GM12878 (cell line): ENCODE measurements at regions not wholly inside any gene's neighbourhood (a gene's known extent, or its start where the extent isn't known, plus 50 kb on each side); places are given as distances from the start of the nearest gene placed in this dataset.
"Not testable (repeated sequence)": the region's sequence is repeated elsewhere in the genome, so short reads cannot be mapped to it uniquely, and the experiment has no call there.

Experiments
- ATAC-seq: fragments of 200-7000 bp; cut with Tn5 transposase; 3 replicates; pipeline ENCODE4 v1.9.1; 2020; ENCODE audit warnings: mild to moderate bottlenecking, moderate library complexity
- BruUV-seq: library from RNA; stranded (reverse); fragments of 400-500 nt; replicated peaks from 2 replicates; lab custom pipeline; 2021; lab: Mats Ljungman, UMichigan
- CTCF ChIA-PET: fragments of 300-600 bp; sonication (Branson Sonifier 250); formaldehyde crosslinking; extraction: SDS; loops from one replicate; lab custom pipeline; 2021; ENCODE audit warnings: inconsistent platforms; lab: Yijun Ruan, JAX
- POLR2A ChIA-PET: fragments of 350-600 bp; formaldehyde crosslinking; extraction: SDS; loops from one replicate; lab custom pipeline; 2021; ENCODE audit warnings: inconsistent platforms; lab: Charles Lee
- RAD21 ChIA-PET: fragments of 300-600 bp; sonication (Branson Sonifier 250); formaldehyde crosslinking; loops from one replicate; lab custom pipeline; 2023; ENCODE audit warnings: antibody characterized with exemption; ENCODE audit not compliant: unreplicated experiment; lab: Charles Lee
- SMC1A ChIA-PET: fragments of 300-600 bp; sonication (Branson Sonifier 250); formaldehyde crosslinking; loops from one replicate; lab custom pipeline; 2023; ENCODE audit not compliant: unreplicated experiment, uncharacterized antibody; lab: Charles Lee
- DNase-seq: peaks from one replicate; pipeline ENCODE4 v3.0.0-alpha.2; 2011; ENCODE audit warnings: low read depth, low spot score
- FAIRE-seq: peaks from 3 replicates; lab custom pipeline; 2011; peaks lifted over from hg19 to GRCh38; lab: Jason Lieb, UNC
- H2AFZ ChIP-seq: 2 replicates; pipeline ENCODE4 v1.6.0; 2011; ENCODE audit warnings: low read depth, low read length, control low read depth; ENCODE audit not compliant: control insufficient read depth
- H3K27ac ChIP-seq: 2 replicates; pipeline ENCODE4 v1.5.1; 2011; ENCODE audit warnings: control low read depth; ENCODE audit not compliant: control insufficient read depth, insufficient read depth
- H3K27me3 ChIP-seq, 2 experiments: replicated peaks in 1 of 2; 2 replicates each; pipeline versions ENCODE4 v1.6.0 to v1.6.1; 2011; ENCODE audit warnings: low read length in 1 of 2; ENCODE audit not compliant: control insufficient read depth in 2 of 2, insufficient read depth in 2 of 2
- H3K36me3 ChIP-seq, 2 experiments: 2 replicates each; pipeline ENCODE4 v1.5.1; 2011; ENCODE audit warnings: low read length in 1 of 2; ENCODE audit not compliant: control insufficient read depth in 2 of 2, insufficient read depth in 2 of 2
- H3K4me1 ChIP-seq: 2 replicates; pipeline ENCODE4 v1.6.1; 2011; ENCODE audit warnings: mild to moderate bottlenecking, low read length, moderate library complexity, mixed read lengths; ENCODE audit not compliant: control insufficient read depth, insufficient read depth
- H3K4me2 ChIP-seq: 2 replicates; pipeline ENCODE4 v1.6.0; 2011; ENCODE audit warnings: control low read depth; ENCODE audit not compliant: control insufficient read depth, insufficient read depth
- H3K4me3 ChIP-seq: fragments of 200-600 bp; sonication (generic); 2 replicates; pipeline ENCODE4 v1.5.1; 2016
- H3K79me2 ChIP-seq: 2 replicates; pipeline ENCODE4 v1.6.0; 2011; ENCODE audit warnings: low read length; ENCODE audit not compliant: control insufficient read depth, insufficient read depth
- H3K9ac ChIP-seq: 2 replicates; pipeline ENCODE4 v1.8.0; 2011; ENCODE audit warnings: low read length, control low read depth, mixed read lengths; ENCODE audit not compliant: control insufficient read depth, insufficient read depth
- H3K9me3 ChIP-seq: replicated peaks from 3 replicates; pipeline ENCODE4 v1.5.1; 2011; ENCODE audit warnings: mild to moderate bottlenecking, low read length; ENCODE audit not compliant: control insufficient read depth, insufficient read depth
- H4K20me1 ChIP-seq: 2 replicates; pipeline ENCODE4 v1.6.0; 2011; ENCODE audit not compliant: control insufficient read depth, insufficient read depth
- BHLHE40 ChIP-seq, 2 experiments: fragments of 450-650 bp in 1 of 2; IDR thresholded peaks; 2 replicates each; pipeline ENCODE4 v1.6.1; 2011 to 2017; ENCODE audit warnings: low read depth in 2 of 2, borderline replicate concordance in 1 of 2, improper control_type of control experiment in 1 of 2, low read length in 1 of 2, mild to moderate bottlenecking in 1 of 2
- BMI1 ChIP-seq: fragments of 450-650 bp; IDR thresholded peaks from 2 replicates; pipeline ENCODE4 v1.6.1; 2016; ENCODE audit warnings: mild to moderate bottlenecking, moderate library complexity, borderline replicate concordance
- DPF2 ChIP-seq: fragments of 450-650 bp; IDR thresholded peaks from 2 replicates; pipeline ENCODE4 v1.6.1; 2017; ENCODE audit warnings: mild to moderate bottlenecking
- GATAD2B ChIP-seq: fragments of 450-650 bp; conservative IDR thresholded peaks from 2 replicates; pipeline ENCODE4 v1.6.1; 2017; ENCODE audit warnings: low read depth, mild to moderate bottlenecking, moderate library complexity
- IKZF1 ChIP-seq: fragments of 450-650 bp; conservative IDR thresholded peaks from 2 replicates; pipeline ENCODE4 v1.6.1; 2017; ENCODE audit warnings: antibody characterized with exemption, mild to moderate bottlenecking
- IKZF2 ChIP-seq, 2 experiments: fragments of 450-650 bp; IDR thresholded peaks; 2 replicates each; pipeline ENCODE4 v1.6.1; 2017; ENCODE audit warnings: mild to moderate bottlenecking in 2 of 2, moderate library complexity in 2 of 2
- IRF4 ChIP-seq: IDR thresholded peaks from 2 replicates; pipeline ENCODE4 v1.6.1; 2011; ENCODE audit warnings: low read depth, low read length
- MYB ChIP-seq: fragments of 150-350 bp; IDR thresholded peaks from 2 replicates; pipeline ENCODE4 v1.6.1; 2014; ENCODE audit warnings: mild to moderate bottlenecking, low read depth, low read length, borderline replicate concordance
- NR2F1 ChIP-seq: fragments of 450-650 bp; conservative IDR thresholded peaks from 2 replicates; pipeline ENCODE4 v1.6.1; 2017; ENCODE audit warnings: mild to moderate bottlenecking
- RAD51 ChIP-seq: fragments of 450-650 bp; IDR thresholded peaks from 2 replicates; pipeline ENCODE4 v1.6.1; 2016; ENCODE audit warnings: moderate library complexity, mild to moderate bottlenecking, inconsistent platforms
- SMC3 ChIP-seq: IDR thresholded peaks from 2 replicates; pipeline ENCODE4 v1.6.1; 2011; ENCODE audit warnings: low read length, improper control_type of control experiment, borderline replicate concordance
- USF1 ChIP-seq: IDR thresholded peaks from 2 replicates; pipeline ENCODE4 v1.6.1; 2011; ENCODE audit warnings: borderline replicate concordance, low read depth, mild to moderate bottlenecking, moderate library complexity, mixed read lengths, low read length; ENCODE audit not compliant: insufficient read depth; ENCODE audit errors: extremely low read length
- YBX1 ChIP-seq: fragments of 450-650 bp; IDR thresholded peaks from 2 replicates; pipeline ENCODE4 v1.6.1; 2016; ENCODE audit warnings: antibody characterized with exemption
- WGBS: methylation state at CpG from one replicate; pipeline ENCODE4 v1.1.6; 2016; ENCODE audit warnings: low lambda C conversion rate; ENCODE audit not compliant: insufficient replicate concordance, insufficient coverage; ENCODE audit errors: missing lambda C conversion rate; 5-methylcytosine and 5-hydroxymethylcytosine counted together
- in situ Hi-C: fragments of 300-500 bp; cut with MboI; formaldehyde crosslinking; loops from 9 replicates; pipeline ENCODE4 v1.14.3; 2018; ENCODE audit warnings: mixed read lengths
- intact Hi-C: fragments of 100-400 bp; cut with micrococcal nuclease; formaldehyde crosslinking; loops from one replicate; pipeline ENCODE4 v1.14.2; 2022; ENCODE audit not compliant: unreplicated experiment

- no peak for TF ChIP-seq SMC3
- no peak for TF ChIP-seq GATAD2B
- TF ChIP-seq MYB = no peak
- TF ChIP-seq, all 136 proteins: peak for 0
These were observed 134.3 kb upstream of the MRPS30 start (continued) for GRCh38 chr5:44674461-44674860.

GRCh38 chr5:44668471-44668870 is 140.3 kb upstream of the MRPS30 start:
- H3K9ac ChIP-seq, in situ Hi-C loops, DNase-seq, H3K27me3 ChIP-seq, H3K9me3 ChIP-seq, H3K36me3 ChIP-seq, POLR2A ChIA-PET, H3K4me1 ChIP-seq, H3K4me3 ChIP-seq, H2AFZ ChIP-seq, FAIRE-seq, H4K20me1 ChIP-seq, H3K4me2 ChIP-seq, SMC1A ChIA-PET, H3K79me2 ChIP-seq, H3K27ac ChIP-seq, CTCF ChIA-PET, BruUV-seq, RAD21 ChIA-PET, ATAC-seq, intact Hi-C loops: not testable (repeated sequence)
- 62% methylated on average over 16 of the region's 16 CpGs for WGBS

GRCh38 chr5:44665101-44665701 is 143.5 kb upstream of the MRPS30 start:
- intact Hi-C loops (no loop called here), in situ Hi-C loops (no loop called here)
- DNase-seq (no peak), ATAC-seq (peak; percentile 79), FAIRE-seq (no peak)
- H3K9me3 ChIP-seq = no peaks in the 10 kb centered on the region; the same call in 2 of the 3 replicates
- H3K27me3 ChIP-seq = no peaks in the 10 kb centered on the region
- no peak overlapping the region for H3K9ac ChIP-seq
- ChIA-PET RAD21 (no interaction called here), POLR2A (no interaction called here), SMC1A (no interaction called here), CTCF (no interaction called here)
- H3K27ac ChIP-seq = no peak overlapping the region
- BruUV-seq = no TSS peak
- H3K36me3 ChIP-seq = no peaks in the 10 kb centered on the region
- no peaks in the 10 kb centered on the region for H3K4me1 ChIP-seq
- 28% methylated on average over 9 of the region's 9 CpGs for WGBS
- no peak overlapping the region for H3K4me3 ChIP-seq
- H2AFZ ChIP-seq = no peak overlapping the region
- no peaks in the 10 kb centered on the region for H4K20me1 ChIP-seq
- TF ChIP-seq NR2F1 (peak; percentile 70), IRF4 (no peak), YBX1 (no peak), IKZF2 (IDR thresholded peaks at IDR 0.05) (peak in 1 of 2 experiments; percentile 15; a peak in 1 of 4 replicates), IKZF1 (peak; percentile 73), RAD51 (peak; percentile 36; the same call in 1 of the 2 replicates), BMI1 (0 out of 2 replicates have a peak, but pooled peaks have one; percentile 26), GATAD2B (peak; percentile 60; the same call in 1 of the 2 replicates), USF1 (no peak), DPF2 (peak; percentile 88), BHLHE40 (IDR thresholded peaks at IDR 0.05; ENCODE audit: borderline replicate concordance in 1 of 2, low read depth in 2 of 2, low read length in 1 of 2) (peak in 1 of 2 experiments; percentile 55; a peak in 2 of 4 replicates)
- H3K79me2 ChIP-seq = no peaks in the 10 kb centered on the region
- H3K4me2 ChIP-seq = no peak overlapping the region
